GM19035 (cell line): ENCODE measurements at regions not wholly inside any gene's neighbourhood (a gene's known extent, or its start where the extent isn't known, plus 50 kb on each side); places are given as distances from the start of the nearest gene placed in this dataset.
"Not testable (repeated sequence)": the region's sequence is repeated elsewhere in the genome, so short reads cannot be mapped to it uniquely, and the experiment has no call there.

Source experiments
- ATAC-seq: cut with Tn5 transposase; IDR thresholded peaks from one replicate; pipeline ENCODE4 v1.9.1; 2021; ENCODE audit not compliant: unreplicated experiment

DNA sequence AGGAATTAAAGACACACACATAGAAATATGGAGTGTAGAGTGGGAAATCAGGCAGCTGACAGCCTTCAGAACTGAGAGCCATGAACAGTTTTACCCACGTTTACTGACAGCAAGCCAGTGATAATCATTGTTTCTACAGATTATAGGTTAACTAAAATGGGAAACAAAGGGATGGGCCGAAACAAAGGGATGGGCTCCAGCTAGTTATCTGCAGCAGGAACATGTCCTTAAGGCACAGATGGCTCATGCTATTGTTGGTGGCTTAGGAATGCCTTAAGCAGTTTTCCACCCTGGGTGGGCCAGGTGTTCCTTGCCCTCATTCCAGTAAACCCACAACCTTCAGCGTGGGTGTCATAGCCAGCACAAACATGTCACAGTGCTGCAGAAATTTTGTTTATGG is 355.7 kb upstream of the INTU start:
- not testable (repeated sequence) for ATAC-seq

DNA sequence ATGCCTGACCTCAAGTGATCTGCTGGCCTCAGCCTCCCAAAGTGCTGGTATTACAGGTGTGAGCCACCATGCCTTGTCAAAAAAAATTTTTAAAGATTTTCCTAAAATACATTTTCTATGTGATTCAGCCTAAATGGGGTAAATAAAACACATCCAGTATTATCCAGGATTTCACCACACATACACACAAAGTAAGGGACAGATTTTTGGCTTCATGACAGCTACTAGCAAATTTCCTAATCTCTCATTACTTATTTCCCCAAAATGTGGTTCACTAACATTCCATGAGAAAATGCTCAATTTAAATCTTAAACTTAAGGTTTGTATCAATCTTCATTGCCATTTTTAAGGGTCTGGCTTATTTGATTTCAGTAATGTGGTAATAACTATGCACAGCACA is 348.5 kb upstream of the INTU start:
- ATAC-seq, result no peak

DNA sequence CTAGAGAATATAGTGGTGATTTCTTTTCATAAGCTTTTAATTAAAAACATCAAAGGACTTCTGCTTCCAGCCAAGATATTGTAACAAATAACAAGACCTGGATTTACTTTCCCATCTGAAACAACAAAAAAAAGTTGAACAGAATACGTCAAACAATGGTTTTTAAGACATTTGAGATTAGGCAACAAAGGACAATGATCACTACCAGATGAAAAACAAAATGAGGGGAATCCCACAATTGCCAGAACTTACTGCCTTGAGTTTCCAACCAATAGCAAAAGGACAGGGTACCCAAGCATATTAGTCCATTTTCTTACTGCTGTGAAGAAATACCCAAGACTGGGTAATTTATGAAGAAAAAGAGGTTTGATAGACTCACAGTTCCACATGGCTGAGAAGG is 341.4 kb upstream of the INTU start:
- no peak for ATAC-seq

DNA sequence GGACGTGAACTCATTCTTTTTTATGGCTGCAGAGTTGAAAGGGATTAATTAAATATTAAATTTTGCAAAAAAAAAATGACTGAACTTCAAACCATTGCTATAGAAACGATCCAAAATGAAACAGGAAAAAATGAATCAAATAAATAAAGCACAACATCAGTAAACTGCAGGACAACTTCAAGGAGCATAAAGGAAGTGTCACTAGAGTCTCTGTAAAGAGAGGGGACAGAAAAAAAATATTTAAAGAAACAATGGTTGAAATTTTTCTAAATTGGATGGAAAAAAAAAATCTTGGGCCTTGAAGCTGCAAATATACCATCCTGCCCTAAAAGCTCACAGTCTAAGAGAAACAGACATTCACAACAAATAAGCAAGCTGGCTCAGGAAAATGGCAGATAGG is 339.3 kb upstream of the INTU start:
- no peak for ATAC-seq

DNA sequence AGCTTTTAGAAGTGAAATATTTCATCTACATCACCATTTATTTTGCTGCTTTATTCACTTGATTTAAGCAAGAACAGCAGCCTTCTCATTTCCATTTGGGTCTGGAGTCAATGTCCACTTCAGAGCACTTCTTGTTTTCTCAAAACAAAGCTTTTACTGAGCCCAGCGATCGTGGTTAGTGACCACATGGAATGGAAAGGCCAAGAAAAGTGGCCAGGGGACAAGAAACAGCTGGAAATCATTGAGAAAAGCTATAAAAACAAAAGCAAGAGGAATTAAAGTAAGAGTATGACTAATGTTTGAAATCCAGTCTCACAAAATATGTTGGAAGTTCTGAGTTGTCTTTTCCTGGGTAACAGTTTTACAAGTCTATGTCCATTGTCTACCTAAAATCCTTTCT is 328.4 kb upstream of the INTU start:
- no peak for ATAC-seq

DNA sequence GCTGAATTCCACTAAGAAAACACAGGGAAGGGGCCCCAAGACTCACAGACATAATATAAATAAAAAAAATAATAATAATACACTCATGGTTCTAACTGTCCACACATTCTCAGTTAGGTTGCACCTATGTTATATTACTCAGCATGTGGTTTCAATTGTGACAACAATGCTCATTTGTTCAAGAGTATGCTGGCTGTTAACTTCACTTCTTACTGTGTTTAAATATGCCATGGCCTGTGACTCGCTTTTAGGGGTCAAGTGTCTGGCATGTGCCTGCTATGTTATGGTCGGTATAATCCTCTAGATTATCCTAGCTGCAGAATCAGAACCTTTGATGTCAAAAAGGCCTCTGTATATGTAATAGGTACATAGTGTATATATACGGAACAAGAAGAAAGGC is 324.8 kb upstream of the INTU start:
- ATAC-seq, result no peak

DNA sequence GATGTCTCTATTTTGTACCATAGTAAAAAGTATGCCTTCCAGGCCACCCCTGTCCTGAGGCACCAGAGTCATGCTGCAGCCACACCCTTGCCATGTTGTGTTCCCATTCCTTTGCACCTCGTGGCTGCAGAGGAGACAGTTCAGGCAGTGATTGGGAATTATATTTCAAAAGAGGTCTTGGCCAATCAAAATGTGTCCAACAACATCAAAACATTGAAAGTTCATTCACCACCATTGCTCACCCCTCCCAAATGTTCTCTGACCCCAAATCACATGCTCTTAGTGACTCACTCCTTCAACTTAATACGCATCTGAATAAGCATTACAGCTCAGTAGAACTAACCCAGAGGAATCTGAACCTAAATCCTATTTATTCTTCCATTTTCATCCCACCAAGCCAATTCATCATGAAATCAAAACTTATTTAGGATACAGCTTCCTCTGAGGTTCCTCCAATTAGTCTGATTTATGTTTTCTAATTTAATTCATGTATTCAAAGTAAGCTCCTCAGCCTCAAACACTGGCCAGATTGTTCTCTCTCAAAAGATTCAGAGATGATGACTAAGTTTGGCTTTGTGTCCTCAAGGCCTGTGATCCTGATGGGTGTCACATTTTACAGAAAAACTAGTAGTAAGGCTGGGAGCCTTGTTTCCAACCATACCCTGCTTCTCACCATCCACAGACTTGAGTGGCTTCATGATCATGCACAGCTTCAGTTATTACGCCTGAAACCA is 323.2 kb upstream of the INTU start:
- no peak for ATAC-seq

DNA sequence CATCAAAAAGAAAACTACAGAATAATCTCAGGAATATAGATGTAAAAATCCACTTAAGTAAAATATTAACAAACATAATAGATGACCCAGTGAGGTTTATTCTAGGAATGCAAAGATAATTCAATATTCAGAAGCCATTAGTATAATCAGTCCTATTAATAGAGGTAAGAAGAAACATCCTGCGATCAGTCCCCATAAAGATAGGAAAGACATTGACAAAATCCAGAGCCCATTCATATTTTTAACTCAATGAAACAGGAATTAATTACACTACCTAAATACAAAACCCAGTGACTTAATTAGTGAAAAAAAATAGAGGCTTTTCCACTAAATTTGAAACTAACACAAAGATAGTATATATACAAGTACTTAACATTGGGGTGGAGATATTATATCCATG is 321.4 kb upstream of the INTU start:
- ATAC-seq, result no peak

DNA sequence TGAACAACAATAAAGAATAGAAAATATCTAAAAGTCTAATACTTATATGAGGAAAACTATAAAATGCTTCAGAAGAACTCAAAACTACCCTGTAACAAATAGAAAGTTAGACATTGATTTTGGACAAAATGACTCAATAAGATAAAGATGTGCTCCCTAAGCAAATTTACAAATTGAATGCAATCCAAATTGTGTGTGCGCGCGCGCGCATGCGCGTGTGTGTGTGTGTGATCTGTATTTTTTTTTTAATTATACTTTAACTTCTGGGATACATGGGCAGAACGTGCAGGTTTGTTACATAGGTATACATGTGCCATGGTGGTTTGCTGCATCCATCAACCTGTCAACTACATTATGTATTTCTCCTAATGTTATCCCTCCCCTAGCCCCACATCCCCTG is 320.8 kb upstream of the INTU start:
- no peak for ATAC-seq

DNA sequence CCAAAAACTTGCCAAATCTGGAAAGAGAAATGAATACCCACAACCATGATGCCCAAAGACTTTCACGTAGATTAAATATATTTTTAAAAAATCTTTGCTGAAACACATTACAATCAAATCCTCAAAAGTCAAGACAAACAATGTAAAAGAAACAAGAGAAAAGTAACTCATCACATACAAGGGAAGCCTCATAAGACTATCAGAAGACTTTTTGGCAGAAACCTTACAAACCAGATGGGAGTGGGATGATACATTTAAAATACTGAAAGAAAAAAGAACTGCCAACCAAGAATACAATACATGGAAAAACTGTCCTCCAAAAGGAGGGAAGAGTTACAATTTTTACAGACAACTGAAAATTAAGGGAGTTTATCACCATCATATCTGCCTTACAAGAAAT is 319.0 kb upstream of the INTU start:
- no peak for ATAC-seq

DNA sequence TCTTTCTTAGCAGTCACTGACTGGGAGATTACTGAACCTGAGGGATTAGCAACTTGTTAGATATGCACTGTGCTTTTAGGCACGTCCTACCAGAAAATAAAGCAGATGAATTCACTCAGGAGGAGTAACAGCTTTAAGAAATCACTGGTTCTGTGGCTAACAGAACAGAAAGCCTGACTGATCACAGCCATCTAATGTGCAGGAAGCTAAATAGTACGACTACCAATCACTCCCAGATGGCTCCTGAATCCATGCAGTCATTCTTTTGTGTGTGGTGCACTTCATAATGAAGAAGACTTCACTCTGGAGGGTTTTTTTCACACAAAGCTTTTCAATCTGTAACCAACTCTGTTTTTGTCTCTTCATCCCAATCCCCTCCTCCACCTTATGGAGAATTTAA is 305.3 kb upstream of the INTU start:
- ATAC-seq, result no peak

DNA sequence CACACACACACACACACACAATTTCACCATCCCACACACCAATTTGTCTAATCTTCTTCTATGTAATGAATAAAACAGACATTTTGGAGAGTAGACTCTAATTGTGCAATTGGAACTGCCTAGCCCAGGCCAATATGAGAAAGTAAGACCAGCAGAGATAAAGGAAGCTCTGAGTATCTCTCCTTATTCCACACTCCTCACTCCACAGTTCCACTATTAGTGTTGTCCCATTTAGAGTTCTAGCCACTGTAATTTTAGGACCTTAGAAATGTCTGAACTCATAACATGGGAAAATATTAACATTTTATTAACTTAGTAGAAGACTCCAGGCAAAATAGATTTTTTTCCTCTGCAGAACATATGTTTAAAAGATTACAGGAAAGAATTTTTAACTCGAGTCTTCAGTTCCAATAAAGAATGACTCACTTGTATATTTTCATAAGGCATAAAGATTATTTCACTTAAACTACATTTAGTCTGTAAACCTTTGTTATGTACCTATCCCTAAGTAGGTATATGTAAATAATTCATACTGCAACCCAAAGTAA is 297.6 kb upstream of the INTU start:
- ATAC-seq, result no peak

DNA sequence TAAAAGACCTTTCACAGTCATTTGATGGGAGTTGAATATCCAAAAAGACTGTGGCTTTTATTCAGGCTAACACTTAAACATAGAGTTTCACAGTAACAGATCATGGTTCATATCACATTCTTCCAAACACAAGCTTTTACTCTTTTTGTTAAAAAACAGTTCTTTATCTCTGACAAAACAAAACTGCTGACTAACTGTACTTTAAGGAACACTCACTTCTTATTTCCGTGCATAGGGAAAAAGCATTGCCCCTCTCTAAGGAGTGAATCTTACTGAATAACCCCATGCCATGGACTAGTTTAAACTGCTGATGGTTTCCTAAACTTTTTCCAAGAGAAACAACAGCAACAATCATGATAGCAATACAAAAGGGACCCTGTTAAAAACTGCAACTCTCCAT is 297.0 kb upstream of the INTU start:
- no peak for ATAC-seq

DNA sequence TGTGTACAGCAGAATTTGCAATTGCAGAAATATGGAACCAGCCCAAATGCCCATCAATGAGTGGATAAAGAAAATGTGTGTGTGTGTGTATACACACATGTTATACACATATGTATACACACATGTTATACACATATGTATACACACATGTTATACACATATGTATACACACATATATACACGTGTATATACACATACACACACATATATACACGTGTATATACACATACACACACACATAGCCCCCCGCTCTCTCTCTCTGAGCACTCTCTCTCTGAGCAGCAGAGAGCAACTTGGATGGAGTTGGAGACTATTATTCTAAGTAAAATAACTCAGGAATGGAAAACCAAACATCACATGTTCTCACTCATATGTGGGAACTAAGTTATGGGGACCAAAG is 289.6 kb upstream of the INTU start:
- not testable (repeated sequence) for ATAC-seq

DNA sequence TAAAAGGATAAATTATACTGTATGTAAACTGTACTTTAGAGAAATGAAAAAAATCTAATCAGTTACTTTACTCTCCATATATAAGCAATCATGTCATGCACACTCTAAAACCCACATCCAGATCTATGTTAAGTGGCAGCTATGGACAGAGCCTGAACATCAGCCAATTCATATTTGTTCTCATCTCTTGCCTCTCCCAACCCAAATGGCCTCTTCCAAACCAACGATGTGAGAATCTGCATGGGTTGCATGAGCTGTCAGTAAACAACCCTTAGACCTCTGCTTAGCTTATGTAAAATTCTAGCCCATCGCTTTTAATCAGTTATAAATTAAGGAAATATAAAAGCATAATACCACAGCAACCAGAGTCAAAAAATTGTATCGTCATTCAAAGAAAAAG is 288.7 kb upstream of the INTU start:
- ATAC-seq, result no peak

DNA sequence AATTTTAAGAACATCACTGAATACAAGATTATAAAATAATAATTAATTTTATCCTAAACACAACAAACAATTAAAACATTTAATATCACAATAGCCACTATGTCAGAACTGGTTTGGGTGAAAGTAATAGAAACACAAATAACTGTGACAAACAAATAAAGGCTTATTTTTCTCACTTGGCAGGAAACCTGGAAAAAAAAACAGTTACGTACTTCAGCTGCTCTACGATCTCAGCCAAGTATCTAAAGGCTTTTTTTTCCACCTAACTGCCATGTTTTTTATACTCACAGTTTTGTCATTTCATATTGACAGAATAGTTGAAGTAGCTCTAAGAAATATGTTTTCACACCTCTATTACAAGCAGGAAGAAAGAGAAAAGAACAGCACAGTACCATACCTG is 284.8 kb upstream of the INTU start:
- no peak for ATAC-seq

DNA sequence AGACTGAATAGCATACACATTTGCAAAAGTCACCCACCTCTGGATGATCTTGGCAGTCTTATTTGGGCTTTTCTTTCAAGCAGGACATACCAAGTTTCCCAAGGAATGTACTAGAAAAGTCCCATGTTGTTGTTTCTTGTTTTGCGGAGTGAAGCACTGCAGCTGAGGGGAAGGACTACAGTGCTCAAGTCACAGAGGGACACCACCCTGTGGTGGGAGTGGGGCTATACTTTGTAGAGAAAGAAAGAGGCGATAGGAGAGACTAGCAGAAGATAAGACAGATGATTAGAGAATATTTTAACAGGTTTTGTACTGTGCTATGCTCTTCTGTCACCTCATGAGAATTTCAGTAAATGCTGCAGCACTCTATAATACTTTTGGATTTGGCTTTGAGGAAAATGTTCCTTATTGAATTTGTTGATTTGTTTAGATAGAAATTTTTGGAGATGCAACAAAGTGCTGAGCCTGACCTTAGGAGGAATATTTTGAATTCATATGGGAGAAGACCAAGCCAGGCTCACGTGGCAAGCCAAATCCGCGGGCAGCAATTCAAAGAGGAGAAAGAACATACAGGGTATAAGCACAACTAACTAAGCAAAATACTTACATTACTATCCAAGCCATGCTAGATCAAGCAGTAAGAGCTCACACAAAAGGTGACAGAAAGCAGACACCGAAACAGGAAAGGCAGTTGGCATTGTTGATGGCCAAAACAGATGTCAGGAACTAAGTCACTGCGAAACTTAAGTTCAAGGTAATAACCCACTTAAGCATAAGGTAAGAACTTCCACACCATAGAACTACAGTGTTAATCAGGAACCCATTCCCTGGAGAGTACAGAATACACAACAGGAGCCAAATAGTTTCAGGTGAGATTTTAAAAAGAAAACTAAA is 280.3 kb upstream of the INTU start:
- no peak for ATAC-seq

DNA sequence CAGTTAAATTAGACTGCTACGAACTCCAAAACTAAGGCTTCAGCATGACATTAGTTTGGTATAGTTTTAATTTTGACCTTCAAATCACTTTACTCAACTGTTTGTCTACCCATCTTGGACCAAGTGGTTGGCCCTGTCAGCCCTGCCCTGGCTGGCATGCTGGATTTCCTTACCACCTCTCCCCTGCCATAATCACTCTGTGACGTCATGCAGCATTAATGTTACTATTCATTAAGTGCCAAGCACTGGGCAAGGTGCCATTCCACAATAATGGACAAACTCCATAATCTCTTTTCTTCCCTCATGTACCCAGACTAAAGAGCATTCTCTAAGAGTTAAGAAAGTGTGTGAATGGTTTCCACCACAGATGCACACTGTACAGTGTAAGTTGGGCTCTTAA is 277.0 kb upstream of the INTU start:
- ATAC-seq, result no peak

DNA sequence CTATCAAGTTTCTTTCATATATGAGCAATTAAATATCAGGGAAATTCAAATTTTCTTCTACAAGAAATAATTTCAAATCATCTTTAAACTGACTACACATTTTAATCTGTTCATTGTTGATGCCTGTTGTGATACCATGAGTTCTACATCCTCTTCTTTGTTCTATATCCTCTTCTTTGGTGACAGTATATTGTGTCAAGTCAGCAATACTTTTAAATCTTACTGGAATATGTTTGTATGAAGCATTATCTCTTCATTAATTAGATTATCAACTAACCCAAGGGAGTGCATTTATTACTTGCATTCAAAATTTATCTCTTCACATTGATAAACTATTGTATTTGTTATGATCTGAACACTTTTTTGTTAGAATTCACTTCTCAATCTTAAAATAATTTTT is 275.0 kb upstream of the INTU start:
- ATAC-seq, result no peak

DNA sequence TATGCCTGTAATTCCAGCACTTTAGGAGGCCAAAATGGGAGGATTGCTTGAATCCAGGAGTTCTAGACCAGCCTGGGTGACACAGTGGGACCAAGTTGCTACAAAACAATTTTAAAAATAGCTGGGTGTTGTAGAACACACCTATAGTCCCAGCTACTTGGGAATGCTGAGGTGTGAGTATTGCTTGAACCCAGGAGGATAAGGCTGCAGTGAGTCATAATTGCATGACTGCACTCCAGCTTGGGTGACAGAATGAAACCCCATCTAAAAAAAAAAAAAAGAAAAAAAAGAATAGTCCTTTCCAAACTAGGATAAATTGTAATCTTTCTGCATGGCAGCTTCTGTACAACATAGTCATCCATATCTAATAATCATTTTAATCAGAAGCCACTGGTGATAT is 270.1 kb upstream of the INTU start:
- ATAC-seq, result no peak

DNA sequence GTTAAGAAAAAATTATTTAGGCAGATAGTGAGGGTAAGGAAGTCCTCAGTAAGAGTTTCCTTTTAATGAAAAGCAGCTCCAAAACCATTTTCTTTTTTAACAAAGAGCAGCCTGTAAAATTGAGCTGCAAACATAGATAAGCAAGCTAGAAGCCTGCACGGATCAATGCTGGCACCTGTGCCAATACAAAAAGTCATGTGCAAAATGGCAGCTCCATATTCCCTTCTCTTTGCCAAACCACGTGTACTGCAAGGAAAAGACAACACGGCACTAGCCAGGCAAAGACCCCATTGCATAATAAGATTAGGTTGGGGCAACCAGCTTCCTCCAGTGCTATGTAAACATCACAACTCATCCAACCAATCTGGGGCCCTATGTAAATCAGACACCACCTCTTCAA is 268.4 kb upstream of the INTU start:
- no peak for ATAC-seq

DNA sequence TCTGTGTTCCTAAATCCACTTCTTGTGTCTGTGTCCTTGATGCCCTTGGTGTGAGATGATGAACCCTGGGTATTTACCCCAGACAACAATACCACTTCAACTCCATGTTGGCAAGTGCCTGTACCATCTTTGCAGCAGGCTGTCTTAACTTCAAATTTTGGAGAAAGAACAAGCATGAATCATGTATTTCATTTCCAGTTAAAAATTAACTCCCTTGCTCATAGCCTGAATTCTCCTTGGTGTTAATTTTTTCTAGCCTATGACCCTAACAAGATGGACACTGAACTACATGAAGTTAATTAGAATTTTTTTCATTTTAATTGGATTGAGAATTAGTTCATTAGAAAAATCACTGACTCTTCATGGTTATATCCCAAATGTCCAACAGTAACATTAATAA is 267.8 kb upstream of the INTU start:
- no peak for ATAC-seq
